Activated CD4-positive, alpha-beta T cell treated with anti-CD3 and anti-CD28 coated beads, Interleukin-2, amount 50 U/mL, for 24 hours (primary cell): ENCODE measurements at regions not wholly inside any gene's neighbourhood (a gene's known extent, or its start where the extent isn't known, plus 50 kb on each side); places are given as distances from the start of the nearest gene placed in this dataset.

Experiments
- DNase-seq, 2 donors: peaks; one replicate each; pipeline ENCODE4 v3.0.0-alpha.2; 2020; ENCODE audit warnings: low read depth in 1 of 2, low spot score in 1 of 2

- DNase-seq, result no peak
Measured at GRCh38 chr18:78309924-78310323, 669.7 kb upstream of the SALL3 start.

DNA sequence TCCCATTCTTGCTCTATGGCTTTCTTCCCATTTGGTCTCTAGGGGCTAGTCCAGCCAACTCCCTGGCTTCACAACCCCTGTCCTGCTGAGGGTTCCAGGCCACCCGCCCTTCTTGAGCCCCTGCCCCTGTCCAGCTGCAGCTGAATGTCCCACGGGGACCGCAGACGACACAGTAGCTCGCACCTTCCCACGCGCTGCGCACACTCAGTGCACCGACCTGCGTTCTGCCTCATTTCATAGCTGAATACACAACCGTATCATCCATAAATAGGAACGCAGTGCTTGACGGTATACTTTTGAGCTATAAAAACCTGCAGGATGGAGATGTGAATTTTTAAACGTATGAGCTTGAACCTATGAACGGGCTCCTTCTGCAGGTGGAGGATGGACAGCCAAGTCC lies 660.4 kb upstream of the SALL3 start:
- DNase-seq, result no peak

DNA sequence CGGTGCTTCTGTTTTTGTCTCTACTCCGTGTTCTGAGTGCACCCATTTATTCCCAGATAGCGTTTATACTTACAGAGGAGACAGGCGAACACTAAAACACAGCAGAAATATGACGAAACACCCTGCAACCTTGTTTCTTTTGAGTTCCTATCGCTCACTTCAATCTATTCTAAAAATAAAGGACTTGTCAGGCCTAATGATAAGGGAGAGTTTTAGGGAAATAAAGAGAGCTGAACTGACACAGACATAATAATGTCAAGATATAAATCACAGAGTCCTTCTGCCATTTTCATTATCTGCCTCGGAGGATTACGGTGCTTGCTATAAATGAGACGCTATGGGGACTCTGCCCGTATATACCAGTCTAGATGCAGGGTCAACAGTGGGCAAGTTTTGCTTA lies 659.7 kb upstream of the SALL3 start:
- DNase-seq, result no peak

DNA sequence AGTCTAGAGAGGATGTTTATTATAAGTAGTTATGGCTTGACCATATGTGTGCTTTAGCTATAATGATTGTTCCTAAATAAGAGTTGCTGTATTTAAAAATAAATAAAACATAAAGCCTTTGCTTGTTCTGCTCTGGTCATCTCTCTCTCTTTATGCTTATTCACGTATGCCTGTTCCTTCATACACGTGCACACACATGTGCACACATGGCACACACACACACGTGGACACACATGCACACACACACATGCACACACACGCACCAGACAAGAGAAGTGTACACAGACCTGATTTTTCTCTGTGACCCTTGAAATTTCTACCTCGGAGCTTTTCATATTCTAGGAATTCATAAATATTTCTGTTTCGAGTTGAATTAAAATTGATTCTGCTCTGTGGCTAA lies 658.2 kb upstream of the SALL3 start:
- DNase-seq, result no peak

- no peak for DNase-seq
Measured at GRCh38 chr18:78323453-78324197, 656.0 kb upstream of the SALL3 start.

GRCh38 chr18:78327643-78328042 lies 652.0 kb upstream of the SALL3 start:
- no peak for DNase-seq

GRCh38 chr18:78330766-78331165 lies 648.9 kb upstream of the SALL3 start:
- DNase-seq, result no peak

- no peak for DNase-seq
Measured at GRCh38 chr18:78352910-78353309, 626.7 kb upstream of the SALL3 start.

- DNase-seq, result no peak
Measured at GRCh38 chr18:78362198-78362597, 617.4 kb upstream of the SALL3 start.

DNA sequence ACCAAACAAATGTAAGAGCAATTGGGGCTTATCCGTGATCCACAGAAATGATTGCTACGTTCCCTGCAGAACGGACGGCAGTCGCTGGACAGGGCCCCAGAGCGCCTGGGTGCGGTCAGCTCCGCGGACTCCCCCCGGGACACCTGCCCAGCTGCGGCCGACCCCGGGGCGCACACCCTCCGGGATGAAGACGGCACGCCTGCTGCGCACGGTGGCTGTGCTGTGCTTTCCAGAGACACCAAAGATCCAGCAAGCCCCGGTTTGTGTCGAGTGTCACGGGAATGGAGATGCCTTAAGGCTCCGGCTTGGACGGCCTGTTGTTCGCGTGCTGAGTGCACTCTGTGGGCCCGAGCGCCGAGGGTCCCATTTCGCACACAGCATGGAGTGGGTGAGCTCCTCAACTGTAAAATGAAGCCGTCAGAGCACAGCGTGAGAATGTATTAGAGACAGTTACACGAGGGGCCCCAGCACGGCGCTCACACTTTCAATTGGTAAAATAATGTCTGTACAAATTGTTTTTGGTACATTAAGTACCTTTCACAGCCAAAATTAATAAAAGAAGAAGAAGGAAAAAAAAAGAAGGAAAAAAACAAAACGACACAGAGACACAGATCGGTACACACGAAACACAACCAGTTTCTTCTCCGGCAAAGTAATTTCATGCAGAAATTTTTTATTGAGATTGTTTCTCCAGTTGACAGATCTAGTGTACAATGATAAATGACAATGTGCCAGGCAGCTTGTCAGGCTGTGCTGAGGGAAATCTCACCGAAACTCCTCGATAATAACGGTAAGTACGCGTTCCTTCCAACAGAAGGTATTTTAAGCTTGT lies 615.8 kb upstream of the SALL3 start:
- DNase-seq, result no peak

DNA sequence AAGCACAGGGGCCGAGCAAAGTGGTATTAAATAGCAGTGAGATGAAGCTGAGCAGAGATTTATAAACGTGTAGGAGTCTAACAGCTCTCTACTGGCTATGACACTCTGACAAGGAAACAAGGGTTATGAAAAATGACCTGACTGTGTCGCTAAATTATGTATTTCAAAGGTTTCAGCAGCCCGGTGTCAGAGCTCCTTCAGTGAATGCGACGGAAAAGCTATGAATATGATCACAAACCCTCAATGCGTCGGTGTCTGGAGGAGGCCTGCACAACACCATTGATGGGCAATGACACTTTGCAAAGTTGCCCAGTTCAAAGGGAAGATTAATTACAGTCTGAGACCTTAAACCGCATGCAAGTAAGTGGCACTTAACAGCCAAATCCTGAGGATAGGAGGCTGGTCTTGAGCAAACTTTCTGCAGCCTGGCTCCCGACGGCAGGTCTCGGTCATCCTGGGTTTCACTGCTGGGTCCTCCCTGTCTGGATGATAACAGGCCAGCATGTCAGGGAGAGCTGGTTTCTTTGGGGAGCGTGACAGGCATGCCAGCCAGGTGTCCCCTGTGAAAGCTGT lies 615.1 kb upstream of the SALL3 start:
- DNase-seq, result no peak

DNA sequence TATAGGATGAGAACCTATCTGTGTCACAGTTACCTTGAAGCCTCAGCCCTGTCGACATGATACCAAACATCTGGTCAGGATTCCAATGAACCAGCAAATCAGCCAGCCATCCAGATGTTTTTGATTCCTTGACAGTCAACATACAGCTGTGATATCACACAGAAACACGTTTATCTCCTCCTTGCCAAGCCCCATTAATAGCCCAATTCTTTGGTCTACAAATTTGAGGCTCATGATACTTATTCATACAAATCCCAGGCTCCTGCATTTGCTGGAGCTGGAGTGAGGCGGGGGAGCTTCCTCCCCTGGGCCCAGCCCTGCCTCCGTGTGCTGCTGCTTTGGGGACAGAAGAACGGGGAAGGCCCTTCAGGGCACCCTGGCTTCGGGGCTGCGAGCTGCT lies 611.6 kb upstream of the SALL3 start:
- DNase-seq, result no peak

DNA sequence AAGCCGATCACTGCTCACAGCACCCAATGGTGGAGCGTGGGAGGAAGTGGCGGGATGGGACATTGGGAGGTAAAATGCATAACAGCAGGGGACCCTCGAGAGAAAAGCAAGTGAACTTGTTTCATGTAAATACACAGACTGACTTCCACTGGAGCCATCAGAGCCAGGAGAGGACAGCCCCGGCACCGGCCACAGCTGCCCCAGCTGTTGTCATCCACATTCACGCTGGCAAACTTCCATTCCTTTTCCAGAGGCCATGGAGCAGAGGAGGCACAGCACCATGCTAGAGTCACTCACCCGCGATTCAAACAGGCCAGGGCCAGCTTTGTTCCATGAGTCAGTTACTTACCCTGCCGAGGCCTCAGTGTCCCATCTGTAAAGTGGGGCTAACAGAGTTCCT lies 610.9 kb upstream of the SALL3 start:
- DNase-seq, result no peak

GRCh38 chr18:78376046-78376445 lies 603.6 kb upstream of the SALL3 start:
- no peak for DNase-seq

GRCh38 chr18:78378403-78378802 lies 601.2 kb upstream of the SALL3 start:
- DNase-seq, result no peak

- no peak for DNase-seq
Measured at GRCh38 chr18:78378983-78379382, 600.6 kb upstream of the SALL3 start.

GRCh38 chr18:78390348-78390951 lies 589.2 kb upstream of the SALL3 start:
- no peak for DNase-seq

GRCh38 chr18:78390952-78391348 lies 588.7 kb upstream of the SALL3 start:
- no peak for DNase-seq

- no peak for DNase-seq
Measured at GRCh38 chr18:78393086-78393862, 586.3 kb upstream of the SALL3 start.

GRCh38 chr18:78396077-78396476 lies 583.5 kb upstream of the SALL3 start:
- no peak for DNase-seq

GRCh38 chr18:78396756-78397155 lies 582.9 kb upstream of the SALL3 start:
- DNase-seq, result no peak
